ENCODE measurements at regions not wholly inside any gene's neighbourhood (a gene's known extent, or its start where the extent isn't known, plus 50 kb on each side); places are given as distances from the start of the nearest gene placed in this dataset.

- H3K4me3 ChIP-seq (replicated peaks in 1 of 2; ENCODE audit: low read depth in 2 of 2, low read length in 2 of 2), result no peak overlapping the region
- TF ChIP-seq, protein P1, sequence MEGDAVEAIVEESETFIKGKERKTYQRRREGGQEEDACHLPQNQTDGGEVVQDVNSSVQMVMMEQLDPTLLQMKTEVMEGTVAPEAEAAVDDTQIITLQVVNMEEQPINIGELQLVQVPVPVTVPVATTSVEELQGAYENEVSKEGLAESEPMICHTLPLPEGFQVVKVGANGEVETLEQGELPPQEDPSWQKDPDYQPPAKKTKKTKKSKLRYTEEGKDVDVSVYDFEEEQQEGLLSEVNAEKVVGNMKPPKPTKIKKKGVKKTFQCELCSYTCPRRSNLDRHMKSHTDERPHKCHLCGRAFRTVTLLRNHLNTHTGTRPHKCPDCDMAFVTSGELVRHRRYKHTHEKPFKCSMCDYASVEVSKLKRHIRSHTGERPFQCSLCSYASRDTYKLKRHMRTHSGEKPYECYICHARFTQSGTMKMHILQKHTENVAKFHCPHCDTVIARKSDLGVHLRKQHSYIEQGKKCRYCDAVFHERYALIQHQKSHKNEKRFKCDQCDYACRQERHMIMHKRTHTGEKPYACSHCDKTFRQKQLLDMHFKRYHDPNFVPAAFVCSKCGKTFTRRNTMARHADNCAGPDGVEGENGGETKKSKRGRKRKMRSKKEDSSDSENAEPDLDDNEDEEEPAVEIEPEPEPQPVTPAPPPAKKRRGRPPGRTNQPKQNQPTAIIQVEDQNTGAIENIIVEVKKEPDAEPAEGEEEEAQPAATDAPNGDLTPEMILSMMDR (IDR thresholded peaks at IDR 0.05; ENCODE audit: low read depth, low read length), result no peak
- no peak for DNase-seq (ENCODE audit: low read depth in 2 of 2)
Observed at GRCh38 chr6:97461218-97461617, 178.2 kb upstream of the MMS22L start.

GRCh38 chr6:97462031-97462430, 179.0 kb upstream of the MMS22L start:
- peak in 1 of 2 donors; percentile 14 for DNase-seq (ENCODE audit: low read depth in 2 of 2)
- no peak overlapping the region for H3K4me3 ChIP-seq (replicated peaks in 1 of 2; ENCODE audit: low read depth in 2 of 2, low read length in 2 of 2)
- TF ChIP-seq, protein P1 (IDR thresholded peaks at IDR 0.05; ENCODE audit: low read depth, low read length), result no peak

DNA sequence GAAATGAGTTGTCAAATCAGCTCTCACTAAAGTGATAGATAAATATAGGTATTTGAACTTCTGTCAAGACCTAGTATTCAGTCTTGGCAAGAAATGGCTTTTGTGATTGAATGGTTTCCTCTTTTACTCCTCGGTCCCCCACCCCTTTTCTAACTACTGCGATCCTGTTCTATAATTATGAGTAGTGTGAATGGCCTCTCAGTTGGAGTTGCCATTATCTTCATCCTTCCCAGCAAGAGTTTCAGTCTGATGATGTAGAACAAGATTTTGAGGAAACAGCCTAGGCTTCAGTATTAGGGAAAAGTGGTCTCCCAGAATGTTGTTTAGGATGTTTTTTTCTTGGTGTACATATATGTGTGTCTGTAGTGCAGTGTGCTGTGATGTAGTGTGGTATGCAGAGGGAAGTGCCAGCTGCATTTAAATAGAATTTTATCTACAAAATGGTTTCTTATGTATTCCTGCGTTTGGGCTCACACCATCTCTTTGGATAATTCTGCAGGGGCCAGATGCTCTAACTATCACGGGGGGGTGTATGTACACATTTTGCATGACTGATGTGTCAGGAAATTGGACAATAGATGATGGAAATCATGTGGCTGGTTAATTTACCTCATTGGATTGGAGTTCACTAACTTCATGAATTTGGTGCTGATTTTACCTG, 180.1 kb upstream of the MMS22L start:
- no peak overlapping the region for H3K4me3 ChIP-seq (replicated peaks in 1 of 2; ENCODE audit: low read depth in 2 of 2, low read length in 2 of 2)
- TF ChIP-seq, protein P1 (IDR thresholded peaks at IDR 0.05; ENCODE audit: low read depth, low read length), result no peak
- DNase-seq (ENCODE audit: low read depth in 2 of 2), result no peak

- H3K4me3 ChIP-seq (replicated peaks in 1 of 2; ENCODE audit: low read depth in 2 of 2, low read length in 2 of 2), result no peak overlapping the region
- TF ChIP-seq, protein P1 (IDR thresholded peaks at IDR 0.05; ENCODE audit: low read depth, low read length), result no peak
Observed at GRCh38 chr6:97465877-97466561, 183.0 kb upstream of the MMS22L start.

GRCh38 chr6:97468981-97469380, 186.0 kb upstream of the MMS22L start:
- H3K4me3 ChIP-seq (replicated peaks in 1 of 2; ENCODE audit: low read depth in 2 of 2, low read length in 2 of 2), result no peak overlapping the region
- no peak for DNase-seq (ENCODE audit: low read depth in 2 of 2)
- TF ChIP-seq, protein P1 (IDR thresholded peaks at IDR 0.05; ENCODE audit: low read depth, low read length), result no peak

More at GRCh38 chr6:97465877-97466561, 183.0 kb upstream of the MMS22L start:
- DNase-seq (ENCODE audit: low read depth in 2 of 2), result no peak

DNA sequence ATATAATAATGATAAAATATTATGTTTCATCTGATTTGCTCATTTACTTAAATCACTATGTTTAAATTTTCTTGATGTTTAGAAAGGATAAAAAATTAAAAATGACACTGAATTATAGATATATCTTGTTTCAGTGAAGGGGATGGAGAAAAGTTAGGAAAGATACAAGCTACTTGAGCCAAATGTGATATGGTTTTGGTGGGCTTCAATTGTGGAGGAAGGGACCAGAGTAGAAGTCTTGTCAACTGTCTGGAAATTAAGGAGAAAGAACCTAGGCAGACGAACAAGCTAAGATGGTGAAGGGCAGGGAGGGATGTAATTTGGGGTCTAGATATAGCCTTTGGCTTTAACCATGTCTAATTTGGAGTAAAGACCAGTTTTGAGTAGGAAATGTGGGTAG, 186.4 kb upstream of the MMS22L start:
- DNase-seq (ENCODE audit: low read depth in 2 of 2), result no peak
- TF ChIP-seq, protein P1 (IDR thresholded peaks at IDR 0.05; ENCODE audit: low read depth, low read length), result no peak
- no peak overlapping the region for H3K4me3 ChIP-seq (replicated peaks in 1 of 2; ENCODE audit: low read depth in 2 of 2, low read length in 2 of 2)
